Embryonic facial prominence (tissue), 1 donor: ENCODE measurements at regions not wholly inside any gene's neighbourhood (a gene's known extent, or its start where the extent isn't known, plus 50 kb on each side); places are given as distances from the start of the nearest gene placed in this dataset.

Experiments used
- DNase-seq: peaks from one replicate; pipeline ENCODE4 v3.0.0-alpha.2; 2016; ENCODE audit errors: extremely low spot score

DNA sequence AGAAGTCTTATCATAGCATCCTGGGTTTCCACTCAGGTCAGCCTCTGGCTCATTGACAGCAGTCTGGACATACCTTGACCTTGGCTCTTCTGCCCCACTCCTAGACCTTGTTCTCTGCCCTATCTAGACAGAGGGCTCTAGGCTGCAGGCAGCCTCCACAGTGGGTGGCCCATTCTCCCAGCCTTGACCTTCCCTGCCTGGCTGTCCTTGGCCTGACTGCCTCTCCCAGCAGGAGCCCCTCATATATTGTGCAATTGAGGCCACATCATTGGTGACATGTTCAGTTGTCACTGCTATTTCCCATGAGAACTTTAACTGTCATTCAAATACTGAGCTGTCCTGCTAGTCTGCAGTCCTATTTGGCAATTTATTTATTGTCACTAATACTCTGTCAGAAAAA, 503.4 kb downstream of the PLXNA4 start:
- DNase-seq: no peak

- DNase-seq: no peak
Measured at GRCh38 chr7:132072165-132072564, 504.1 kb downstream of the PLXNA4 start.

- no peak for DNase-seq
Measured at GRCh38 chr7:132069306-132069705, 507.0 kb downstream of the PLXNA4 start.

- DNase-seq: no peak
Measured at GRCh38 chr7:132066761-132067171, 509.5 kb downstream of the PLXNA4 start.

- DNase-seq: no peak
Measured at GRCh38 chr7:132065989-132066603, 509.7 kb upstream of the PODXL start.

DNA sequence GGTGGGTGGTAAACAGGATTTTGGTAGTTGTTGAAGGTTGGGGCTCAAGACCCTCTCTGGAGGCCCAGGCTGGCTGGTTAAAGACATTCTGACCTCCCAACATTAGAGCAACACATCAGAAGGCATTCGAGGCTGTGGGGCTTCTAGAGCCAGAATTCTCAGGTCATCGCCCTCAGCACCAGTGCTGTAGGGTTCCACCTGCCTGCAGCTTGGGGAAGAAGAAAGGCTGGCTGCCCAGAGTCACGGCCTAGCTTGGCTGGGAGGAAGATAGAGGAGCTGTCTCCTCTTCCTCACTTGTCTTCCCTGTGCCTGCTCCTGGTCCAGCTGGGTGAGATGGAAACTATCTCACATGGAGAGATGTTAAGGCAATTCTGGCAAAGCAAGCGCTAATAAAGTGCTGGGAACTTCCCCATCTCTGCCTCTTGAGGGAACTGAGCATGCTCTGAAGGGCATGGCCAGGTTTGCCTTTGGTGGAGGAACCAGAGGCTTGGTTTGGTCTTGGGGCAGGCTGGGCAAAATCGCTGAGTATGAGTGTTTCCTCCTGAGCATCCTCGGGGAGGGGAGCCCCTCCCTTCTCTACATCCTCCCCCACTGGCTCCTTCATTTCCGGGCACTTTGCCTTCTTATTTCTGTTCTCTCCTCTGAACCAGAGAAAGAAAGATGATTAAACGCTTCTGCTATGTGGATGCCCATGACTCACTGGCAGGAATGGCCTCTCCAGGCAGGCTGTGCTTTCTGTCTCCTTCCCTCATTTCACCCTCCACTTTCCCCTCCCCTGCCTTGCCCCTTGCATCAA, 509.0 kb upstream of the PODXL start:
- DNase-seq: no peak

DNA sequence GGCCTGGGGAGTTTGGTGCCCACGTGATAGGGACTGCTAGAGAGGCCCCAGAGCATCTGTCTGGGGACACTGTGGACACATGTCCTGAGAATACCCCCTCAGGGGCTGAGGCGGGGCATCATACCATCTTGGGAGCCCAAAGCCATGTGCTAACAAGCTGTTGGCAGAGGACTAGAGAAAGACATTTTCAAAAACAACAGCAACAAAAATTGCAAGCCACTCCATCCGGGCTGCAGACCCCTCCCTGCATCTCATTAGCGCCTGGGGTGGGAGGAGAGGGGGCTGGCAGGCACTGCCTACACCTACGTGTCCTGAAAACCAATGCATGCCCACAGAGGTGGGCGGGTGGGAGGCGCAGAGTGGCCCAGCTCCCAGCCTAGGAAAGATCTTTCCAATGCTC, 507.4 kb upstream of the PODXL start:
- no peak for DNase-seq

GRCh38 chr7:132061937-132062336, 505.5 kb upstream of the PODXL start:
- no peak for DNase-seq

GRCh38 chr7:132059141-132059540, 502.7 kb upstream of the PODXL start:
- DNase-seq: no peak

DNA sequence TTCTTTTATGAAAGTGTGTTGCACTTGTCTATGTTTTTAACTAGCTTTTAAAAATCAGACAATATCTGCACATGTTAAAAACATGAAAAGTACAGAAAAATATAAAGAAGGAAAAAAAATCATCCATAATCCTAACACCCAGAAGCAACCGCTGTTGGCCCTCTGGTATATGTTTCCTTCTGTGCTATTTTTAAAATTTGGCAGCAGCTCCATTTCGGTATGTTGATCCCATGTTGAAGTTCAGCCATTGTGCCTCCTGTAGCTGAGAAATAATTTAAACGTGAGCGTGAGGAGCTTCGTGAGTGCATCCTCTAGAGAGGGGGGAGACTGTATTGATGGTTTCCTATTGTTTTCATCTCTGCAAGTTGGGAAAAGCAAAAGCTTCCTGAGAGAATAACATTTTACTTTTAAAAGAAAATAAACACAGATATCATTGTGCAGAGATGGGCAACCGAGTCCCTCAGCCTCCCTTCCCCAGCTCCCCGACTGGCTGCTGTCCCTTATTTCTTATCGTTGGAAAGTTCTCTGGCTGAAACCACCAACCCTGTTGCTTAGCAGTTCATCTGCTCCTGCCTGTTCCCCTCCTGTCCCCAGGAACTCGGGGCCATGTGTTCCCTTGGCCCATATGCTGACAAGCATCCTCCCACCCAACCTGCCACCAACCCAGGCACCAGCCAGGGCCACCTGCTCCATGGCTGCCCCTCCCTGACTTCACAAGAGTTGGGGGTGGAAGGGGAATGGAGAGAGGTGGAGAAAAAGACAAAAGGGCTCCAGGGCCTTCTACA, 499.1 kb upstream of the PODXL start:
- DNase-seq: no peak

- no peak for DNase-seq
Measured at GRCh38 chr7:132053871-132054270, 497.4 kb upstream of the PODXL start.

DNA sequence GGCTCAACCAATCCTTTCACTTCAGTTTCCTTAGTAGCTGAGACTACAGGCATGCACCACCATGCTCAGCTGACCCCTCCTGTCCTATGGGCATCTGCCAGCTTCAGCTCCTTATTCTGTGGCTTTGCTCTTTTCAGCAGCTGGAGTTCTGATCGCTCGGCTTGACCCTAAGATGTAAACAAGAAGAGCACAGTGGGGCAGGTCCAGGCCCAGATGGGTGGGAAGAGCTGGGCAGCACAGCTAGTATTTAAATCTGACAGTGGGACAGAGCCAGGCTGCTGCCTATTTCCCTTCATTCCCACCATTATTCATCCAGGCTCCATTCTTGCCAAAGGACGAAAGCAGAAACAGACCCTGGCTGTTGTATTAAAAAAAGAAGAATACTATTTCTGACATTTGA, 494.9 kb upstream of the PODXL start:
- no peak for DNase-seq

- DNase-seq: no peak
Measured at GRCh38 chr7:132049462-132050304, 493.3 kb upstream of the PODXL start.

- no peak for DNase-seq
Measured at GRCh38 chr7:132045481-132045980, 489.1 kb upstream of the PODXL start.

- no peak for DNase-seq
Measured at GRCh38 chr7:132045002-132045401, 488.6 kb upstream of the PODXL start.

- no peak for DNase-seq
Measured at GRCh38 chr7:132044247-132044646, 487.8 kb upstream of the PODXL start.

GRCh38 chr7:132041108-132041507, 484.7 kb upstream of the PODXL start:
- no peak for DNase-seq

DNA sequence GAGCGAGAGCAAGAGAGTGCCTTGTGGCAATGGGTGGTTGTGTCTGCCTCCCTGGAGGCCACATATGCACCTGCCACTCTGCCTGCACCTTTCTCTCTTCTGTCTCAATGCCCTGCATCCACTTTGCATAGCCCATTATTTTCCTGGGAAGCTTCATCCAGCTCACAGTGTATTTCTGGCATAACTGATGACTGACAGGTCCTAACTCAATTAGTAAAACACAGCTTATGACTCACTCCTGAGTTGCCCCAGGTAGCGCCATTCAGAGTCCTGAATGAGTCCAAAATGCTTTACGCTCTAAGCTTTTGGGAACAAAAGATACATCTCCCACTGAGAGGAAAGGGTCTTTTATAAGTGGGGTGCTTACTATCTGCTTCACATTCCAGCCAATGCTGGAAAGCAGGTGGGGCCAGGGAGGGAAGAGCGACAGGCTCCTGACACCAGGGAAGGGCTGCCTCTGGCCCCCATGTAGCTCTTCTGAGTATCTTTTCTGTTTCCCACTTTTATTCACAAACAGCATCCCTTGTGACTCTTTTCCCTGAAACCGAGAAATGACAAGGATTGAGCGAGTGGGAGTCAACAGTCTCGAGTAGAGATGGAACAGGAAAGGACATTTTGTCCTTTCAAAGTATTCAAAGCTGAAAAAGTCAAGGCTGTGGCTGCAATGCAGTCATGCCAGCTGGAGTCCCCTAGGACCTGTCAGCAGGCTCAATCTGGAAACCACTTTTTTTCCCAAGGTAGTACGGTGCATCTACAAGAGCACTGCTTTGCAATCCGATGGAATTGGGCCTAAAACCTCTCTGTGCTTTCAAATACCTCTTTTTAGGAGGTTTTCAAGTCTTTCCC, 479.3 kb upstream of the PODXL start:
- no peak for DNase-seq

DNA sequence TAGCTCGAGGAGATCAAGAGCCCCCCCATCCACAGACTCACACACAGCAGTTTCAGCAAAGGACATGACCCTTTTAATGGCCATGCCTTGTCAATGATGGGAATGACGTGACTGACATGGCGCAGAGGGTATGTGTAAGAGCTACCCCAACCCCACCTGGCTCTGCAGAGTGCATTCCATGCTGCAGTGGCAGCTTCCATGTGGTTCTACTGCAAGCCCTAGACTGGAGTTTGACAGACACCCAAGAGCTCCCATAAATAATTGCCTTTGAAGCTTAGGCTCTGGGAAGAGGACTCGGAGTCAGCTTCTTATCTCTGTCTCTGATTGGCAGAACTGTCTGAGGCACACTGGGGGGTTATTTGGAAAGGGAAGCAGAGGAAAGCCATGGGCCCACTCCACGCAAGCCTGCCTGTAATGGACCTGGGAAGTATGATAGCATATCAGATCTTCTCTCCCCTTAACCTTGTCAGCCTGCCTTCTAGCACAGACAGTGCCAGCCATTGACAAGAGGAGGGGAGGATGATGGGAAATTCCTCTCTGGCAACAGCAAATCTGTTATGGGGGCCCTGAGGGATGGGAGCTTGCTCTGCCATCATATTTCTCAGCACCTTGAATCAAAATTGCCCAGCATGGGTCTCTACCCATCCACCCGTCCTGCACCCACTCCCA, 478.5 kb upstream of the PODXL start:
- DNase-seq: no peak

DNA sequence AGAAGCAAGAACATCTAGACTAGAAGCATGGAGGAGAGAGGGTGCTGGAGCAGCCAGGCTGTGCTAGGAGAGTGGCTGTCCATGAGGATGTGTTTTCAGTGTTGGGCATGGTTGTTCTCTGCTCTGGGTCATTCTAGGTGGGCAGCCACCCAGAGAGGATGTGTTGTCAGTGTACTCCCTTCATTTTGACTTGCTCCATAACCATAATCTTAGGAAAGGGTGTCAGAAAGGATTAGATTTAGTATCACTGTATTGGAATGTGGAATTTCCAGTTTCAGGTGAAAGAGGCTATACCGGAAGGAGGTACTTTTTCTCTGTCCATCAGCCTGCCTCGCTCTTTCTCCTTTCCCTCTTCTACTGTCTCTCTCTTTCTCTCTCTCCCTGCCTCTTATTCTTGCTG, 474.5 kb upstream of the PODXL start:
- DNase-seq: no peak
